Omental fat pad (tissue), 3 donors: ENCODE measurements at regions not wholly inside any gene's neighbourhood (a gene's known extent, or its start where the extent isn't known, plus 50 kb on each side); places are given as distances from the start of the nearest gene placed in this dataset.

Experiments
- ATAC-seq: fragments of 150-250 bp; one replicate; pipeline ENCODE4 v1.9.1; 2016; ENCODE audit warnings: mild to moderate bottlenecking, moderate library complexity; ENCODE audit not compliant: low FRiP score
- DNase-seq: peaks from one replicate; pipeline ENCODE4 v3.0.0-alpha.2; 2019; ENCODE audit warnings: low spot score
- TF ChIP-seq, protein P1 (sequence below), 3 donors: fragments of 450-650 bp; IDR thresholded peaks; one replicate each; pipeline ENCODE4 v1.5.1; 2016 to 2017; ENCODE audit warnings: antibody characterized with exemption in 3 of 3, mild to moderate bottlenecking in 3 of 3, moderate library complexity in 2 of 3

- ATAC-seq: no peak
- TF ChIP-seq, protein P1, sequence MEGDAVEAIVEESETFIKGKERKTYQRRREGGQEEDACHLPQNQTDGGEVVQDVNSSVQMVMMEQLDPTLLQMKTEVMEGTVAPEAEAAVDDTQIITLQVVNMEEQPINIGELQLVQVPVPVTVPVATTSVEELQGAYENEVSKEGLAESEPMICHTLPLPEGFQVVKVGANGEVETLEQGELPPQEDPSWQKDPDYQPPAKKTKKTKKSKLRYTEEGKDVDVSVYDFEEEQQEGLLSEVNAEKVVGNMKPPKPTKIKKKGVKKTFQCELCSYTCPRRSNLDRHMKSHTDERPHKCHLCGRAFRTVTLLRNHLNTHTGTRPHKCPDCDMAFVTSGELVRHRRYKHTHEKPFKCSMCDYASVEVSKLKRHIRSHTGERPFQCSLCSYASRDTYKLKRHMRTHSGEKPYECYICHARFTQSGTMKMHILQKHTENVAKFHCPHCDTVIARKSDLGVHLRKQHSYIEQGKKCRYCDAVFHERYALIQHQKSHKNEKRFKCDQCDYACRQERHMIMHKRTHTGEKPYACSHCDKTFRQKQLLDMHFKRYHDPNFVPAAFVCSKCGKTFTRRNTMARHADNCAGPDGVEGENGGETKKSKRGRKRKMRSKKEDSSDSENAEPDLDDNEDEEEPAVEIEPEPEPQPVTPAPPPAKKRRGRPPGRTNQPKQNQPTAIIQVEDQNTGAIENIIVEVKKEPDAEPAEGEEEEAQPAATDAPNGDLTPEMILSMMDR (IDR thresholded peaks at IDR 0.05): no peak
Measured at GRCh38 chr5:4447657-4448056, 692.5 kb upstream of the ADAMTS16 start.

DNA sequence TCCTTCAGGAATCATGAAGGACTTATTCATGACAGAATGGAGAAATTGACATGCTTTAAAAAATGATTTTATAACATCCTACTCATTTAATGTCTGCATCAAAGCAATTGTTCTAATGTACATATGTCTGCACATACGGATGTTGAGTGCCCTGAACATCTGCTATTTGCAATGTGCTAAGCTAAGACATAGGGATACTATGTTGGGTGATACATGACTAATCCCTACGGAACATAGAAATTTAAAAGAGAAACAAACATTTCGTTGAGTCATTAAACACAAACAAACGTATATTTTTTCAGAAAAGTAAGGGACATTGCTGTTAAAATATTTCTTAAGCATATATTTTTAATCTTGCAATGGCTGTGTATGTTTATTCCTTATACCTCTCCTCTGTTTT is 686.5 kb upstream of the ADAMTS16 start:
- no peak for ATAC-seq
- TF ChIP-seq, protein P1 (IDR thresholded peaks at IDR 0.05): no peak
- DNase-seq: no peak

More at GRCh38 chr5:4447657-4448056, 692.5 kb upstream of the ADAMTS16 start:
- DNase-seq: no peak

GRCh38 chr5:4479426-4479825 is 660.7 kb upstream of the ADAMTS16 start:
- ATAC-seq (no peak), DNase-seq (no peak)
- TF ChIP-seq, protein P1 (IDR thresholded peaks at IDR 0.05): no peak

- DNase-seq: no peak
- ATAC-seq: no peak
- TF ChIP-seq, protein P1 (IDR thresholded peaks at IDR 0.05): no peak
Measured at GRCh38 chr5:4480528-4481349, 659.4 kb upstream of the ADAMTS16 start.

- no peak for ATAC-seq
- DNase-seq: no peak
- TF ChIP-seq, protein P1 (IDR thresholded peaks at IDR 0.05): no peak
Measured at GRCh38 chr5:4487581-4487980, 652.5 kb upstream of the ADAMTS16 start.

DNA sequence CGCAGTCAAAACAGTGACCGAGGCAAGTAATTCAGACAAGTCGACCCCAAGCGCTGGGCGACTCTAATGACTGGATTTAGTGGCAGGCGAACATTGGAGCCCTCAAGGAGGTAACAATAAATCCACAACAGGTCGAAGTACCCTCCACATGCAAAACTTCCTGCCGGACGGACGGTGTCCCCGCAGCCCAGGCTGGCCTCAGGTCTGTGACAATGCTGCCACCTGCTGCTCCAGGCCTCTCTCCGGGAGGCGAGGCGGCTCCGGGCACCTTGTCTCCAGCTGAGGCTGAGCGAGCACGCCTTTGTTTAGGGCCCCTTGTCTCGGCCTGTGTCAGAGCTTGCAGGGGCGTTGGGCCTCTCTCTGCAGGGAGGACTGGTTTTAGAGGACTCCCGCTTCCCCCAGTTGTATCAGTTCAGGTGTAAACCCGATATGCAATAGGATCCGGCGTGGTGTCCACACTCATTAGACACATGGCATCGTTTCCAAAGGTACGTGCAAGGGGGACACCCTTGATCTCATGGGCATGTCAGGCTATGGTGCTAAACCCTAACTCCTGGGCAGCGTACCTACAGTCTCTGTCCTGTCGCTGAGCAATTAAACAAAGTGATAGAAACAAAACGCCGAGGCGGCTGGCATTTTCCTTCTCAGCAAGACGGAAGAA is 628.0 kb upstream of the ADAMTS16 start:
- DNase-seq: no peak
- no peak for ATAC-seq

More for the DNA sequence above, 628.0 kb upstream of the ADAMTS16 start:
- TF ChIP-seq, protein P1 (IDR thresholded peaks at IDR 0.05): no peak
